B cell (primary cell): ENCODE measurements at regions not wholly inside any gene's neighbourhood (a gene's known extent, or its start where the extent isn't known, plus 50 kb on each side); places are given as distances from the start of the nearest gene placed in this dataset.

Source experiments
- ATAC-seq: fragments of 200-7000 bp; cut with Tn5 transposase; one replicate; pipeline ENCODE4 v1.10.0; 2021; ENCODE audit warnings: low read depth, mild to moderate bottlenecking, moderate number of reproducible peaks, moderate library complexity
- CTCF ChIA-PET: fragments of 350-600 bp; sonication (Branson Sonifier 250); formaldehyde crosslinking; loops from one replicate; lab custom pipeline; 2021; ENCODE audit warnings: antibody characterized with exemption, inconsistent platforms; lab: Charles Lee
- POLR2A ChIA-PET: fragments of 350-600 bp; sonication (Branson Sonifier 250); formaldehyde crosslinking; loops from one replicate; lab custom pipeline; 2021; ENCODE audit warnings: antibody characterized with exemption; lab: Charles Lee
- DNase-seq: peaks from one replicate; pipeline ENCODE4 v3.0.0; 2013
- H2AFZ ChIP-seq: 2 replicates; pipeline ENCODE4 v1.6.1; 2012; ENCODE audit warnings: mild to moderate bottlenecking, low read depth, low read length; ENCODE audit not compliant: insufficient read depth, poor library complexity, severe bottlenecking
- H3K27ac ChIP-seq, 2 donors: 1 replicate in 1 of 2; 2 replicates in 1 of 2; pipeline ENCODE4 v1.5.1; 2012 to 2013; ENCODE audit warnings: low read length in 2 of 2, mild to moderate bottlenecking in 2 of 2, moderate library complexity in 1 of 2
- H3K27me3 ChIP-seq, 4 experiments: fragments of 200-600 bp in 1 of 4; sonication (generic) in 1 of 4; replicated peaks in 1 of 4; 1 replicate in 2 of 4; 2 replicates in 2 of 4; pipeline versions ENCODE4 v1.6.1 to v1.7.0; 2013 to 2016; ENCODE audit warnings: low read length in 3 of 4, mild to moderate bottlenecking in 2 of 4, mixed read lengths in 1 of 4, moderate library complexity in 1 of 4; ENCODE audit not compliant: insufficient read depth in 4 of 4, control insufficient read depth in 3 of 4; ENCODE audit errors: control extremely low read depth in 1 of 4
- H3K36me3 ChIP-seq, 2 experiments: replicated peaks in 1 of 2; 1 replicate in 1 of 2; 2 replicates in 1 of 2; pipeline versions ENCODE4 v1.6.1 to v1.7.1; 2013; ENCODE audit warnings: low read length in 1 of 2; ENCODE audit not compliant: insufficient read depth in 2 of 2, control insufficient read depth in 1 of 2; ENCODE audit errors: control extremely low read depth in 1 of 2, extremely low read depth in 1 of 2
- H3K4me1 ChIP-seq, 2 donors: fragments of 200-600 bp in 1 of 2; sonication (generic) in 1 of 2; 1 replicate in 1 of 2; 2 replicates in 1 of 2; pipeline versions ENCODE4 v1.5.1 to v1.6.1; 2013 to 2017; ENCODE audit warnings: low read length in 2 of 2; ENCODE audit not compliant: control insufficient read depth in 2 of 2, insufficient read depth in 2 of 2
- H3K4me2 ChIP-seq: replicated peaks from 2 replicates; pipeline ENCODE3; 2012; ENCODE audit warnings: mild to moderate bottlenecking, low read depth, low read length; ENCODE audit not compliant: poor library complexity, severe bottlenecking
- H3K4me3 ChIP-seq, 5 experiments: fragments of 200-600 bp in 1 of 5; sonication (generic) in 1 of 5; 1 replicate in 3 of 5; 2 replicates in 2 of 5; pipeline versions ENCODE4 v1.5.1 to v1.7.0; 2011 to 2016; ENCODE audit warnings: low read length in 4 of 5, mild to moderate bottlenecking in 4 of 5, low read depth in 2 of 5, control low read depth in 1 of 5, moderate library complexity in 1 of 5; ENCODE audit not compliant: insufficient read depth in 1 of 5; ENCODE audit errors: control extremely low read depth in 1 of 5, extremely low read depth in 1 of 5
- H3K79me2 ChIP-seq: fragments of 200-600 bp; sonication (generic); one replicate; pipeline ENCODE4 v1.6.0; 2016; ENCODE audit warnings: low read length; ENCODE audit not compliant: control insufficient read depth, insufficient read depth
- H3K9ac ChIP-seq: fragments of 200-600 bp; sonication (generic); 2 replicates; pipeline ENCODE4 v1.6.1; 2017; ENCODE audit warnings: mild to moderate bottlenecking, low read length, moderate library complexity
- H3K9me3 ChIP-seq, 3 donors: one replicate each; pipeline versions ENCODE4 v1.6.1 to v1.7.1; 2013; ENCODE audit warnings: low read length in 2 of 3; ENCODE audit not compliant: control insufficient read depth in 2 of 3, insufficient read depth in 1 of 3; ENCODE audit errors: control extremely low read depth in 1 of 3
- H4K20me1 ChIP-seq: 2 replicates; pipeline ENCODE4 v1.6.0; 2012; ENCODE audit warnings: mild to moderate bottlenecking, low read length; ENCODE audit not compliant: insufficient read depth, control insufficient read depth, poor library complexity, severe bottlenecking
- H3K27ac Mint-ChIP-seq: one replicate; pipeline ENCODE4 v1.8.0; 2021; ENCODE audit warnings: mixed read lengths
- H3K27me3 Mint-ChIP-seq: one replicate; pipeline ENCODE4 v1.8.0; 2021; ENCODE audit warnings: mixed read lengths
- H3K4me1 Mint-ChIP-seq: one replicate; pipeline ENCODE4 v1.8.0; 2021; ENCODE audit warnings: mixed read lengths
- H3K4me3 Mint-ChIP-seq: one replicate; pipeline ENCODE4 v1.8.0; 2021; ENCODE audit warnings: mixed read lengths
- H3K9me3 Mint-ChIP-seq: one replicate; pipeline ENCODE4 v1.8.0; 2022; ENCODE audit warnings: mixed read lengths; ENCODE audit not compliant: insufficient read depth
- CTCF ChIP-seq: fragments of 200-600 bp; IDR thresholded peaks from one replicate; pipeline ENCODE4 v1.8.0; 2022; ENCODE audit warnings: antibody characterized with exemption, mild to moderate bottlenecking
- EZH2 ChIP-seq: IDR thresholded peaks from 2 replicates; pipeline ENCODE4 v1.6.1; 2012; ENCODE audit warnings: borderline replicate concordance, low read depth, mild to moderate bottlenecking, moderate library complexity, low read length; ENCODE audit not compliant: insufficient read depth, poor library complexity, severe bottlenecking
- WGBS: methylation state at CpG from one replicate; pipeline ENCODE4 v1.1.5; 2013; ENCODE audit warnings: missing lambda C conversion rate; ENCODE audit not compliant: insufficient coverage; 5-methylcytosine and 5-hydroxymethylcytosine counted together
- intact Hi-C: fragments of 100-400 bp; cut with micrococcal nuclease; formaldehyde crosslinking; loops from one replicate; pipeline ENCODE4 v1.10.0; 2022

GRCh38 chr13:60893801-60894200 lies 496.8 kb downstream of the TDRD3 start:
- H3K4me1 ChIP-seq = no peaks in the 10 kb centered on the region
- ChIA-PET POLR2A (no interaction called here), CTCF (no interaction called here)
- H3K27me3 ChIP-seq = no peaks in the 10 kb centered on the region
- H3K4me3 ChIP-seq = no peak overlapping the region
- H3K9me3 ChIP-seq = no peaks in the 10 kb centered on the region
- WGBS = 100% methylated on average over 1 of the region's 1 CpG
- H4K20me1 ChIP-seq = no peaks in the 10 kb centered on the region
- no peak overlapping the region for H2AFZ ChIP-seq
- no peak overlapping the region for H3K4me2 ChIP-seq
- intact Hi-C loops = no loop called here
- ATAC-seq = no peak
- peaks cover 9% of the 10 kb centered on the region for H3K9me3 Mint-ChIP-seq
- no peaks in the 10 kb centered on the region for H3K79me2 ChIP-seq
- H3K36me3 ChIP-seq = no peaks in the 10 kb centered on the region
- H3K9ac ChIP-seq = no peak overlapping the region
- no peak overlapping the region for H3K4me3 Mint-ChIP-seq
- no peak for DNase-seq
- no peaks in the 10 kb centered on the region for H3K4me1 Mint-ChIP-seq
- no peaks in the 10 kb centered on the region for H3K27me3 Mint-ChIP-seq
- no peak overlapping the region for H3K27ac ChIP-seq
- TF ChIP-seq CTCF (no peak), EZH2 (no peak)
- no peak overlapping the region for H3K27ac Mint-ChIP-seq

- intact Hi-C loops = no loop called here
- H3K27ac ChIP-seq = no peak overlapping the region
- no peaks in the 10 kb centered on the region for H4K20me1 ChIP-seq
- no peaks in the 10 kb centered on the region for H3K36me3 ChIP-seq
- DNase-seq (no peak), ATAC-seq (no peak)
- H3K27me3 ChIP-seq = no peaks in the 10 kb centered on the region
- TF ChIP-seq EZH2 (no peak), CTCF (no peak)
- ChIA-PET CTCF (no interaction called here), POLR2A (no interaction called here)
- Mint-ChIP-seq H3K27ac (no peak overlapping the region), H3K4me3 (no peak overlapping the region), H3K4me1 (no peaks in the 10 kb centered on the region), H3K27me3 (no peaks in the 10 kb centered on the region), H3K9me3 (peaks cover 8% of the 10 kb centered on the region)
- no peak overlapping the region for H3K4me3 ChIP-seq
- no peaks in the 10 kb centered on the region for H3K79me2 ChIP-seq
- no CpG with 5 or more reads among the region's 2 CpGs for WGBS
- H2AFZ ChIP-seq = no peak overlapping the region
- H3K4me1 ChIP-seq = no peaks in the 10 kb centered on the region
- H3K9me3 ChIP-seq = no peaks in the 10 kb centered on the region
- H3K9ac ChIP-seq = no peak overlapping the region
- H3K4me2 ChIP-seq = no peak overlapping the region
Measured at GRCh38 chr13:60887711-60888110, 490.7 kb downstream of the TDRD3 start.
